ENCODE measurements at regions not wholly inside any gene's neighbourhood (a gene's known extent, or its start where the extent isn't known, plus 50 kb on each side); places are given as distances from the start of the nearest gene placed in this dataset.

DNA sequence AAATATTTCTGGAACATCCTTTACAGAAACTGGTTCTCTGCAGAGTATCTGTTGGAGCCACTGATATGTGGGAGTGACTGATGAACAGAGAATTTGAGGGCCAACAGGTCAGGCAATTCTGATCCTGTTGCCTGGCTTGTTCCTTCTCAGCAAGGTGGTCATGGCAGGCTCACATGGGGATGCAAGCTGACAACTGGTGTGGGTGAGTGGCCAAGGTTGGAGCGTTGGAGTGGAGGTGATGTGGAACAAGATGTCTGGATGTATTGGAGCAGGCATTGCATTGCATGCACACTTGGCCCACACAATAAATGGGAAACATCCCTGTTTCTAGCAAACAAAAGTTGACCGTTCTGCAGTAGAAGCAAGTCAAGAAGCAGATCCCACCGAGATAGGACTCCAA, 380.7 kb downstream of the ZNF536 start:
- H3K9me2 ChIP-seq (replicated peaks; ENCODE audit: insufficient read depth): no peaks in the 10 kb centered on the region
- H3K9me3 ChIP-seq (ENCODE audit: low read depth): no peaks in the 10 kb centered on the region
- H3K4me1 ChIP-seq (ENCODE audit: insufficient read depth): no peaks in the 10 kb centered on the region
- H3K27ac ChIP-seq: no peak overlapping the region
- no peak overlapping the region for H2AFZ ChIP-seq
- WGBS (ENCODE audit: low lambda C conversion rate, missing lambda C conversion rate): 93% methylated on average over 3 of the region's 3 CpGs
- H3K4me2 ChIP-seq: no peak overlapping the region
- no peak for DNase-seq (ENCODE audit: low spot score)
- no peaks in the 10 kb centered on the region for H3K27me3 ChIP-seq
- no peak for TF ChIP-seq EZH2 (IDR thresholded peaks at IDR 0.05; ENCODE audit: borderline replicate concordance)
- no peak for TF ChIP-seq CTCF (IDR thresholded peaks at IDR 0.05; ENCODE audit: poor library complexity)
- no peak for TF ChIP-seq EZH2phosphoT487 (IDR thresholded peaks at IDR 0.05; ENCODE audit: low read depth, severe bottlenecking, unreplicated experiment)
- H3K79me2 ChIP-seq: no peaks in the 10 kb centered on the region
- H3K4me3 ChIP-seq: no peak overlapping the region
- no peaks in the 10 kb centered on the region for H4K20me1 ChIP-seq (ENCODE audit: insufficient read depth, poor library complexity, severe bottlenecking)
- H3K36me3 ChIP-seq (replicated peaks; ENCODE audit: insufficient read depth, low read depth): no peaks in the 10 kb centered on the region

- no peak for TF ChIP-seq CTCF (IDR thresholded peaks at IDR 0.05; ENCODE audit: poor library complexity)
- TF ChIP-seq EZH2phosphoT487 (IDR thresholded peaks at IDR 0.05; ENCODE audit: low read depth, severe bottlenecking, unreplicated experiment): no peak
- no peak for TF ChIP-seq EZH2 (IDR thresholded peaks at IDR 0.05; ENCODE audit: borderline replicate concordance)
- Histone ChIP-seq H3K4me2 (no peak overlapping the region), H2AFZ (no peak overlapping the region), H3K4me3 (no peak overlapping the region), H3K79me2 (no peaks in the 10 kb centered on the region), H3K36me3 (replicated peaks; ENCODE audit: insufficient read depth, low read depth) (no peaks in the 10 kb centered on the region), H3K4me1 (ENCODE audit: insufficient read depth) (no peaks in the 10 kb centered on the region), H3K27me3 (no peaks in the 10 kb centered on the region), H3K9me3 (ENCODE audit: low read depth) (no peaks in the 10 kb centered on the region), H3K27ac (no peak overlapping the region), H4K20me1 (ENCODE audit: insufficient read depth, poor library complexity, severe bottlenecking) (no peaks in the 10 kb centered on the region), H3K9me2 (replicated peaks; ENCODE audit: insufficient read depth) (no peaks in the 10 kb centered on the region)
- DNase-seq (ENCODE audit: low spot score): no peak
- WGBS (ENCODE audit: low lambda C conversion rate, missing lambda C conversion rate): 89% methylated on average over 6 of the region's 6 CpGs
These were observed 380.0 kb downstream of the ZNF536 start for GRCh38 chr19:30752201-30752600.

DNA sequence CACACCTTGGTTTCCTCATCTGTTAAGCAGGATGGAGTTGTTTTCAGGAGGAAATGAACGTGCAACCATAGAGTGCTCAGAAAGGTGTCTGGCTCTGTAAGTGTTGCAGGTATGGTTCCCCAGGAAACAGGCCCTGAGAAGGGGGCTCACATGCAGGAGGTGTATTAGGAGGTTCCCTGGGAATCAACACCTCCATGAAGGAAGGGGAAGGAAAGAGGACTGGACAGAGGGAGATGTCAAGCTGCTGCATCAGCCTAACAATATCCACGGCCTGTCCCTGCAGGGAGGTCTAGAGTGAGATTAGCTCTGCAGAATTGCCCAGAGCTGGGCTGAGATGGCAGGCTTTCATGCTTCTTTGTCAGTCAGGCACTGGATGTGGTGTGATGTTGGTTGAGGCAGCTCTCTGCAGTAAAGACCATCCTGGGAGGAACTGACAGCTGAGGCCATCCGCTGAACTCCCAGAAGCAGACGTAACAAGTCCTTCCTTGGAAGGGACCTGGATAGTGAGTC, 373.3 kb downstream of the ZNF536 start:
- Histone ChIP-seq H3K27me3 (peaks cover 4% of the 10 kb centered on the region), H3K79me2 (no peaks in the 10 kb centered on the region), H3K9me3 (ENCODE audit: low read depth) (no peaks in the 10 kb centered on the region), H3K4me1 (ENCODE audit: insufficient read depth) (no peaks in the 10 kb centered on the region), H3K4me3 (no peak overlapping the region), H3K9me2 (replicated peaks; ENCODE audit: insufficient read depth) (no peaks in the 10 kb centered on the region), H4K20me1 (ENCODE audit: insufficient read depth, poor library complexity, severe bottlenecking) (no peaks in the 10 kb centered on the region), H3K4me2 (no peak overlapping the region), H3K27ac (no peak overlapping the region), H3K36me3 (replicated peaks; ENCODE audit: insufficient read depth, low read depth) (no peaks in the 10 kb centered on the region), H2AFZ (no peak overlapping the region)
- WGBS (ENCODE audit: low lambda C conversion rate, missing lambda C conversion rate): 93% methylated on average over 4 of the region's 4 CpGs
- TF ChIP-seq EZH2 (IDR thresholded peaks at IDR 0.05; ENCODE audit: borderline replicate concordance) (no peak), EZH2phosphoT487 (IDR thresholded peaks at IDR 0.05; ENCODE audit: low read depth, severe bottlenecking, unreplicated experiment) (no peak), CTCF (IDR thresholded peaks at IDR 0.05; ENCODE audit: poor library complexity) (no peak)
- no peak for DNase-seq (ENCODE audit: low spot score)

All from hepatocyte (in vitro differentiated cells).